ENCODE measurements at regions not wholly inside any gene's neighbourhood (a gene's known extent, or its start where the extent isn't known, plus 50 kb on each side); places are given as distances from the start of the nearest gene placed in this dataset.

GRCh38 chr7:53596230-53596629 is 560.8 kb downstream of the POM121L12 start:
- Mint-ChIP-seq H3K4me3 (no peak overlapping the region), H3K36me3 (no peaks in the 10 kb centered on the region), H3K9me3 (no peaks in the 10 kb centered on the region), H3K27ac (no peak overlapping the region), H3K4me1 (no peaks in the 10 kb centered on the region), H3K27me3 (ENCODE audit: low read depth) (no peaks in the 10 kb centered on the region)
- no peak for DNase-seq (ENCODE audit: low spot score in 2 of 2, unreplicated experiment in 2 of 2)
- TF ChIP-seq, protein P1, sequence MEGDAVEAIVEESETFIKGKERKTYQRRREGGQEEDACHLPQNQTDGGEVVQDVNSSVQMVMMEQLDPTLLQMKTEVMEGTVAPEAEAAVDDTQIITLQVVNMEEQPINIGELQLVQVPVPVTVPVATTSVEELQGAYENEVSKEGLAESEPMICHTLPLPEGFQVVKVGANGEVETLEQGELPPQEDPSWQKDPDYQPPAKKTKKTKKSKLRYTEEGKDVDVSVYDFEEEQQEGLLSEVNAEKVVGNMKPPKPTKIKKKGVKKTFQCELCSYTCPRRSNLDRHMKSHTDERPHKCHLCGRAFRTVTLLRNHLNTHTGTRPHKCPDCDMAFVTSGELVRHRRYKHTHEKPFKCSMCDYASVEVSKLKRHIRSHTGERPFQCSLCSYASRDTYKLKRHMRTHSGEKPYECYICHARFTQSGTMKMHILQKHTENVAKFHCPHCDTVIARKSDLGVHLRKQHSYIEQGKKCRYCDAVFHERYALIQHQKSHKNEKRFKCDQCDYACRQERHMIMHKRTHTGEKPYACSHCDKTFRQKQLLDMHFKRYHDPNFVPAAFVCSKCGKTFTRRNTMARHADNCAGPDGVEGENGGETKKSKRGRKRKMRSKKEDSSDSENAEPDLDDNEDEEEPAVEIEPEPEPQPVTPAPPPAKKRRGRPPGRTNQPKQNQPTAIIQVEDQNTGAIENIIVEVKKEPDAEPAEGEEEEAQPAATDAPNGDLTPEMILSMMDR (IDR thresholded peaks at IDR 0.05; ENCODE audit: unreplicated experiment), result no peak

DNA sequence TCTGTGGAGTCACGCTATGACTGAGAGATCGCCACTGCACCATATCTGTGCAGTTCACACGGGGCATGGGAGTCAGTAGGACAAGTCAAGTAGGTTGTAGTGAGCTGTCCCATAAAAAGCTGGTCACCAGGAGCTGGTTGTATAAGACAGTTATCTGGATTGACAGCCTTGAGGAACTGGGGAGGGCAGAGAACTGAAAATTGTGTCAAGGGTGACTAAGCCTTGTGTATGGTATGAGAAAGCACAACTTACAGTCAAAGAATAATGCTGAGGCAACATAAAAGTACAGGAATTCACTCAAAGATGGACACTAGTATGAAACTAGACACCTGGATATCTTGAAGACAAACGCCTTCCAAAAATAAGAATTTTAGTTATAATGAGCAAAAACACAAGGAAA is 564.9 kb downstream of the POM121L12 start:
- TF ChIP-seq, protein P1 (IDR thresholded peaks at IDR 0.05; ENCODE audit: unreplicated experiment), result no peak
- Mint-ChIP-seq H3K9me3 (no peaks in the 10 kb centered on the region), H3K4me1 (no peaks in the 10 kb centered on the region), H3K27me3 (ENCODE audit: low read depth) (no peaks in the 10 kb centered on the region), H3K27ac (no peak overlapping the region), H3K4me3 (no peak overlapping the region), H3K36me3 (no peaks in the 10 kb centered on the region)
- DNase-seq (ENCODE audit: low spot score in 2 of 2, unreplicated experiment in 2 of 2), result no peak

DNA sequence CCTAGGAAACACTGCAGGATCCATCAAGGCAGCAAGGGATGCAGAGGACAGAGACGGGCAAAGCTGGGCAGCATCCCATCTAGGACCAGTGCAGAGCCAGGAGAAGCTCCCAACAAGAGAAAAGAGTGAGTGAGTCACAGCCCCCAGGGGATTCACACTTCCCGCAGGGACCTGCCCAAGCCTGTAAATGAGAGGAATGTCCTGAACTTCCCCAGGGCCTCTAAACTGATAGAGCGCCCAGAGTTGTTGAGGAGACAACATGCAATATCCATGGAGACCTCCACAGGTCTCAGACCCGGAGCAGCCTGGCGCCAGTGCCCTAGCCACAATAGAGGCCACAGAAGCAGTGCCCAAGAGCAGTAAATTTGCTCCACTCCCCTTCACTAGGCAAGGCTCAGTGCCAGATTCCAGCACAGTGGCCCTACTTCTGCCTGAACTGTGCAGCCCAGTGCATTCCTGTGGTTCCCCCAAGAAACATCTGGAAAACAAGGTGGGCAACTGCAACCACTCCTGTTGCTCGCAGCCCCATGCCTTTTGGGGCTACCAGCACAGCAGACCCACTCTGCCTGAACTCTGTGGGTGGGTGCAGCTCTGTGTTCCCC is 567.5 kb downstream of the POM121L12 start:
- TF ChIP-seq, protein P1 (IDR thresholded peaks at IDR 0.05; ENCODE audit: unreplicated experiment), result no peak
- no peaks in the 10 kb centered on the region for H3K27me3 Mint-ChIP-seq (ENCODE audit: low read depth)
- no peak overlapping the region for H3K4me3 Mint-ChIP-seq
- H3K27ac Mint-ChIP-seq, result no peak overlapping the region
- no peaks in the 10 kb centered on the region for H3K9me3 Mint-ChIP-seq
- DNase-seq (ENCODE audit: low spot score in 2 of 2, unreplicated experiment in 2 of 2), result no peak
- H3K36me3 Mint-ChIP-seq, result no peaks in the 10 kb centered on the region
- no peaks in the 10 kb centered on the region for H3K4me1 Mint-ChIP-seq

DNA sequence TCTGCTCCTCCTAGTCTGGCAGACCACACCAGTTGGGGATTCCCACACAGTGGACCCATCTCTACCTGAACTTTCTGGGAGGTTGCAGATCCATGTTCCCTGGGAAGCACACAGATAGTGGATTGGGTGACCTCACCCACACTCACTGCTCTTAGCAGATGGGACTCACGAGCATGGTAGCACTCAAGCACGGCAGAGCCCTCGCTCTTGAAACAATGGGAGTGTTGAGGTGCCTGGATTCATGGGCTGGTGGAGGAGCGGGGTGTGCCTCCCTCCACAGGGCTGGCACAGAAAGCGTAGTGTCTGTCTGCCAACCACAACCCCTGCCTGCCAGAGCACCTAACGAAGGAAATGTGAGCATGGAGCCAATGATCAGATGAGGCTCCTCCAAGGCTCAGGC is 568.0 kb downstream of the POM121L12 start:
- no peaks in the 10 kb centered on the region for H3K27me3 Mint-ChIP-seq (ENCODE audit: low read depth)
- H3K27ac Mint-ChIP-seq, result no peak overlapping the region
- TF ChIP-seq, protein P1 (IDR thresholded peaks at IDR 0.05; ENCODE audit: unreplicated experiment), result no peak
- no peaks in the 10 kb centered on the region for H3K36me3 Mint-ChIP-seq
- H3K4me3 Mint-ChIP-seq, result no peak overlapping the region
- DNase-seq (ENCODE audit: low spot score in 2 of 2, unreplicated experiment in 2 of 2), result no peak
- no peaks in the 10 kb centered on the region for H3K4me1 Mint-ChIP-seq
- H3K9me3 Mint-ChIP-seq, result no peaks in the 10 kb centered on the region

DNA sequence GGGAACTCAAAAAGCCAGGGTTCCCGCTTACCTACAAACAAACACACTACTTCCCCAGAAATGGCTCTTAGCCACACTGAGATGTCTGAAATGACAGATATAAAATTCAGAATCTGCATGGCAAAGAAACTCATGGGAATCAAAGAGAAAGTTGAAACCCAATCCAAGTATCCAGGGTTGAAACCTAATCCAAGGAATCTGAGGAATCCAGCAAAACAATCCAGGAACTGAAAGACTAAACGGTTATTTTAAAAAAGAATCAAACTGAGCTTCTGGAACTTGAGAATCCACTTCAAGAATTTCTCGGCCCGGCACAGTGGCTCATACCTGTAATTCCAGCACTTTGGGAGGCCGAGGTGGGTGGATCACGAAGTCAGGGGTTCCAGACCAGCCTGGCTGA is 568.8 kb downstream of the POM121L12 start:
- H3K27ac Mint-ChIP-seq, result no peak overlapping the region
- DNase-seq (ENCODE audit: low spot score in 2 of 2, unreplicated experiment in 2 of 2), result no peak

More for the DNA sequence above, 568.8 kb downstream of the POM121L12 start:
- no peaks in the 10 kb centered on the region for H3K4me1 Mint-ChIP-seq
- no peaks in the 10 kb centered on the region for H3K27me3 Mint-ChIP-seq (ENCODE audit: low read depth)
- H3K4me3 Mint-ChIP-seq, result no peak overlapping the region
- H3K9me3 Mint-ChIP-seq, result no peaks in the 10 kb centered on the region
- no peaks in the 10 kb centered on the region for H3K36me3 Mint-ChIP-seq
- TF ChIP-seq, protein P1 (IDR thresholded peaks at IDR 0.05; ENCODE audit: unreplicated experiment), result no peak

Data from mesothelial cell of epicardium (in vitro differentiated cells).